Endothelial cell of umbilical vein (primary cell): ENCODE measurements at regions not wholly inside any gene's neighbourhood (a gene's known extent, or its start where the extent isn't known, plus 50 kb on each side); places are given as distances from the start of the nearest gene placed in this dataset.

Experiments
- CTCF ChIP-seq, 2 donors: IDR thresholded peaks; 1 replicate in 1 of 2; 2 replicates in 1 of 2; pipeline ENCODE4 v1.5.1; 2011; ENCODE audit warnings: low read length in 2 of 2, mild to moderate bottlenecking in 2 of 2, moderate library complexity in 2 of 2, control low read depth in 1 of 2, inconsistent platforms in 1 of 2, low read depth in 1 of 2; ENCODE audit not compliant: insufficient read depth in 1 of 2; ENCODE audit errors: extremely low read depth in 1 of 2
- EZH2 ChIP-seq: IDR thresholded peaks from 2 replicates; pipeline ENCODE4 v1.6.1; 2012; ENCODE audit warnings: borderline replicate concordance, low read depth, mild to moderate bottlenecking, moderate library complexity, low read length, inconsistent platforms; ENCODE audit not compliant: severe bottlenecking
- FOS ChIP-seq: IDR thresholded peaks from 2 replicates; pipeline ENCODE4 v1.6.1; 2011; ENCODE audit warnings: mild to moderate bottlenecking, low read length, moderate library complexity, borderline replicate concordance; ENCODE audit not compliant: insufficient read depth
- GATA2 ChIP-seq: IDR thresholded peaks from 2 replicates; pipeline ENCODE4 v1.7.0; 2011; ENCODE audit warnings: low read depth, mild to moderate bottlenecking, moderate library complexity, mixed read lengths, low read length; ENCODE audit not compliant: insufficient read length, insufficient read depth
- JUN ChIP-seq: IDR thresholded peaks from 2 replicates; pipeline ENCODE4 v1.6.1; 2011; ENCODE audit warnings: borderline replicate concordance, low read depth; ENCODE audit not compliant: insufficient read length, insufficient read depth
- MAX ChIP-seq: IDR thresholded peaks from 2 replicates; pipeline ENCODE4 v1.6.1; 2011; ENCODE audit not compliant: insufficient read depth, insufficient read length
- POLR2A ChIP-seq: IDR thresholded peaks from 2 replicates; pipeline ENCODE4 v1.6.1; 2012; ENCODE audit warnings: low read depth, mild to moderate bottlenecking, control low read depth, low read length
- POLR2AphosphoS5 ChIP-seq: IDR thresholded peaks from 2 replicates; pipeline ENCODE4 v1.6.1; 2012; ENCODE audit warnings: low read depth, mild to moderate bottlenecking, control low read depth, low read length, moderate library complexity; ENCODE audit not compliant: insufficient read depth

GRCh38 chr3:144497452-144497851, 525.8 kb downstream of the DIPK2A start:
- TF ChIP-seq MAX: no peak
- TF ChIP-seq POLR2A: no peak
- no peak for TF ChIP-seq POLR2AphosphoS5
- no peak for TF ChIP-seq CTCF (IDR thresholded peaks at IDR 0.05; ENCODE audit: extremely low read depth in 1 of 2, insufficient read depth in 1 of 2, low read depth in 1 of 2, low read length in 2 of 2)
- TF ChIP-seq EZH2: no peak
- TF ChIP-seq JUN: no peak
- TF ChIP-seq FOS: no peak
- TF ChIP-seq GATA2: no peak
